ENCODE measurements at regions not wholly inside any gene's neighbourhood (a gene's known extent, or its start where the extent isn't known, plus 50 kb on each side); places are given as distances from the start of the nearest gene placed in this dataset.

- Histone ChIP-seq H3K4me1 (ENCODE audit: control insufficient read depth, insufficient read depth, low read length, poor library complexity, severe bottlenecking) (no peaks in the 10 kb centered on the region), H3K36me3 (ENCODE audit: control insufficient read depth, insufficient read depth, low read length) (no peaks in the 10 kb centered on the region), H3K9me3 (ENCODE audit: control insufficient read depth in 2 of 2, low read length in 2 of 2) (peaks cover 2 to 4% of the 10 kb centered on the region in 2 experiments), H3K27me3 (ENCODE audit: control insufficient read depth, insufficient read depth, low read length) (no peaks in the 10 kb centered on the region), H3K4me3 (ENCODE audit: low read depth, low read length) (no peak overlapping the region), H3K27ac (ENCODE audit: insufficient read depth, low read length, poor library complexity, severe bottlenecking) (no peak overlapping the region)
- Mint-ChIP-seq H3K4me3 (no peak overlapping the region), H3K27ac (no peak overlapping the region), H3K36me3 (no peaks in the 10 kb centered on the region), H3K4me1 (no peaks in the 10 kb centered on the region), H3K9me3 (peaks cover 0 to 12% (median 5%) of the 10 kb centered on the region in 7 donors), H3K27me3 (no peaks in the 10 kb centered on the region)
- ATAC-seq (ENCODE audit: low read depth in 2 of 2), result no peak
- DNase-seq, result no peak
Observed at GRCh38 chr4:59054086-59054485, 1943.9 kb upstream of the IGFBP7 start.

DNA sequence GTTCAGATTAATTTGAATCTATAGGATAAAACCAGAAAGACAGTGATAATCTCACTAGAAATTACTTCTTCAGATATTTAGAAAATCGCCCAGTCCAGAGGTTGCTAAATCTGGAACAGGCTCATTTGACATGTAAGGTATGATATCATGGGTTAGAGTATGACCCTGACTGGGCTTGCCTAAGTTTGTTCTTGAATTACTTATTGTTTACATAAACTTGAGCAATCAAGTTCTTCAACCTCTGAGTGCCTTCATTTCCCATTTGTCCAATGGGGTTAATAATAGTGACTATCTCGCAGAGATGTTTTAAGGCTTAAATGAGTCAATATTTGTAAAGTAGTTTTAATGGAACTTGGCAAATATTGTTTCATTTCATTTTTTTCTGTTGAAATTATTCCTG is 1947.6 kb upstream of the IGFBP7 start:
- H3K36me3 Mint-ChIP-seq, result no peaks in the 10 kb centered on the region
- H3K4me3 Mint-ChIP-seq, result no peak overlapping the region
- H3K9me3 ChIP-seq (ENCODE audit: control insufficient read depth in 2 of 2, low read length in 2 of 2), result peaks cover 0 to 2% of the 10 kb centered on the region in 2 experiments
- H3K27ac Mint-ChIP-seq, result no peak overlapping the region
- H3K9me3 Mint-ChIP-seq, result peaks cover 0 to 9% (median 4%) of the 10 kb centered on the region in 7 donors
- H3K27me3 ChIP-seq (ENCODE audit: control insufficient read depth, insufficient read depth, low read length), result no peaks in the 10 kb centered on the region
- no peak overlapping the region for H3K27ac ChIP-seq (ENCODE audit: insufficient read depth, low read length, poor library complexity, severe bottlenecking)
- DNase-seq, result no peak
- no peaks in the 10 kb centered on the region for H3K36me3 ChIP-seq (ENCODE audit: control insufficient read depth, insufficient read depth, low read length)
- no peak for ATAC-seq (ENCODE audit: low read depth in 2 of 2)
- no peaks in the 10 kb centered on the region for H3K4me1 Mint-ChIP-seq
- no peaks in the 10 kb centered on the region for H3K27me3 Mint-ChIP-seq
- H3K4me1 ChIP-seq (ENCODE audit: control insufficient read depth, insufficient read depth, low read length, poor library complexity, severe bottlenecking), result no peaks in the 10 kb centered on the region
- H3K4me3 ChIP-seq (ENCODE audit: low read depth, low read length), result no peak overlapping the region

- Histone ChIP-seq H3K27me3 (ENCODE audit: control insufficient read depth, insufficient read depth, low read length) (no peaks in the 10 kb centered on the region), H3K27ac (ENCODE audit: insufficient read depth, low read length, poor library complexity, severe bottlenecking) (no peak overlapping the region), H3K9me3 (ENCODE audit: control insufficient read depth in 2 of 2, low read length in 2 of 2) (peaks cover 0 to 2% of the 10 kb centered on the region in 2 experiments), H3K4me3 (ENCODE audit: low read depth, low read length) (no peak overlapping the region), H3K36me3 (ENCODE audit: control insufficient read depth, insufficient read depth, low read length) (no peaks in the 10 kb centered on the region), H3K4me1 (ENCODE audit: control insufficient read depth, insufficient read depth, low read length, poor library complexity, severe bottlenecking) (no peaks in the 10 kb centered on the region)
- Mint-ChIP-seq H3K4me3 (no peak overlapping the region), H3K4me1 (no peaks in the 10 kb centered on the region), H3K36me3 (no peaks in the 10 kb centered on the region), H3K27ac (no peak overlapping the region), H3K27me3 (no peaks in the 10 kb centered on the region), H3K9me3 (peaks cover 0 to 11% (median 5%) of the 10 kb centered on the region in 7 donors)
- DNase-seq, result no peak
- ATAC-seq (ENCODE audit: low read depth in 2 of 2), result no peak
Observed at GRCh38 chr4:59058543-59058942, 1948.4 kb upstream of the IGFBP7 start.

GRCh38 chr4:59060002-59060846 is 1950.0 kb upstream of the IGFBP7 start:
- no peaks in the 10 kb centered on the region for H3K4me1 Mint-ChIP-seq
- no peak overlapping the region for H3K4me3 Mint-ChIP-seq
- Histone ChIP-seq H3K27ac (ENCODE audit: insufficient read depth, low read length, poor library complexity, severe bottlenecking) (no peak overlapping the region), H3K9me3 (ENCODE audit: control insufficient read depth in 2 of 2, low read length in 2 of 2) (peaks cover 0 to 2% of the 10 kb centered on the region in 2 experiments), H3K27me3 (ENCODE audit: control insufficient read depth, insufficient read depth, low read length) (no peaks in the 10 kb centered on the region), H3K4me1 (ENCODE audit: control insufficient read depth, insufficient read depth, low read length, poor library complexity, severe bottlenecking) (no peaks in the 10 kb centered on the region), H3K4me3 (ENCODE audit: low read depth, low read length) (no peak overlapping the region), H3K36me3 (ENCODE audit: control insufficient read depth, insufficient read depth, low read length) (no peaks in the 10 kb centered on the region)
- peaks cover 0 to 17% (median 8%) of the 10 kb centered on the region in 7 donors for H3K9me3 Mint-ChIP-seq
- DNase-seq (no peak), ATAC-seq (ENCODE audit: low read depth in 2 of 2) (no peak)
- H3K36me3 Mint-ChIP-seq, result no peaks in the 10 kb centered on the region
- no peak overlapping the region for H3K27ac Mint-ChIP-seq
- no peaks in the 10 kb centered on the region for H3K27me3 Mint-ChIP-seq

DNA sequence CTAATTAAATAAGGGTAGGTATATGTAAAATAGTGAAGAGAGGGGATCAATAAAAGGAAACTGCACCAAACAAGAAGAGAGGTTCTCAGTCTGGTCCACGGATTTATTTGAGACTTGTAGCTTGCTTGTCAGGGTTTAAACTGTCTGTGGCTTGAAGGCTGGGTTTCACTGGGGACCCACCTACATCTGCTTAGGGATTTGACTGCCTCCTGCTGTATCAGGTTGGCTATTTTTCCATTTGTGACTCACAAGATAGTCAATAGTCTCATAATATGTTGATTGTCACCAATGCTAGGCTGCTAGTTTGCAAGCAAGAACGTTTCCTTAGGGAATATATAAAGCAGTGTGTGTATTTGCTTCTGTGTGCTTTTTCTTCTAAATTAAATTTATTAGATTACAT is 1950.7 kb upstream of the IGFBP7 start:
- no peaks in the 10 kb centered on the region for H3K4me1 Mint-ChIP-seq

GRCh38 chr4:59063015-59063720 is 1953.0 kb upstream of the IGFBP7 start:
- Mint-ChIP-seq H3K36me3 (no peaks in the 10 kb centered on the region), H3K9me3 (peaks cover 0 to 21% (median 9%) of the 10 kb centered on the region in 7 donors), H3K4me3 (no peak overlapping the region), H3K27me3 (no peaks in the 10 kb centered on the region), H3K4me1 (no peaks in the 10 kb centered on the region), H3K27ac (no peak overlapping the region)
- DNase-seq, result no peak
- Histone ChIP-seq H3K9me3 (ENCODE audit: control insufficient read depth in 2 of 2, low read length in 2 of 2) (peaks cover 2 to 6% of the 10 kb centered on the region in 2 experiments), H3K36me3 (ENCODE audit: control insufficient read depth, insufficient read depth, low read length) (no peaks in the 10 kb centered on the region), H3K4me3 (ENCODE audit: low read depth, low read length) (no peak overlapping the region), H3K27ac (ENCODE audit: insufficient read depth, low read length, poor library complexity, severe bottlenecking) (no peak overlapping the region), H3K27me3 (ENCODE audit: control insufficient read depth, insufficient read depth, low read length) (no peaks in the 10 kb centered on the region), H3K4me1 (ENCODE audit: control insufficient read depth, insufficient read depth, low read length, poor library complexity, severe bottlenecking) (no peaks in the 10 kb centered on the region)
- no peak for ATAC-seq (ENCODE audit: low read depth in 2 of 2)

More for the DNA sequence above, 1950.7 kb upstream of the IGFBP7 start:
- peaks cover 0 to 17% (median 8%) of the 10 kb centered on the region in 7 donors for H3K9me3 Mint-ChIP-seq
- Histone ChIP-seq H3K4me3 (ENCODE audit: low read depth, low read length) (no peak overlapping the region), H3K9me3 (ENCODE audit: control insufficient read depth in 2 of 2, low read length in 2 of 2) (peaks cover 2% of the 10 kb centered on the region in 2 experiments), H3K36me3 (ENCODE audit: control insufficient read depth, insufficient read depth, low read length) (no peaks in the 10 kb centered on the region), H3K27ac (ENCODE audit: insufficient read depth, low read length, poor library complexity, severe bottlenecking) (no peak overlapping the region), H3K4me1 (ENCODE audit: control insufficient read depth, insufficient read depth, low read length, poor library complexity, severe bottlenecking) (no peaks in the 10 kb centered on the region), H3K27me3 (ENCODE audit: control insufficient read depth, insufficient read depth, low read length) (no peaks in the 10 kb centered on the region)
- ATAC-seq (ENCODE audit: low read depth in 2 of 2) (no peak), DNase-seq (no peak)
- no peak overlapping the region for H3K4me3 Mint-ChIP-seq
- no peaks in the 10 kb centered on the region for H3K36me3 Mint-ChIP-seq
- H3K27me3 Mint-ChIP-seq, result no peaks in the 10 kb centered on the region
- H3K27ac Mint-ChIP-seq, result no peak overlapping the region

- peaks cover 0 to 6% of the 10 kb centered on the region in 2 experiments for H3K9me3 ChIP-seq (ENCODE audit: control insufficient read depth in 2 of 2, low read length in 2 of 2)
- ATAC-seq (ENCODE audit: low read depth in 2 of 2) (no peak), DNase-seq (no peak)
- Mint-ChIP-seq H3K36me3 (no peaks in the 10 kb centered on the region), H3K27ac (no peak overlapping the region), H3K4me3 (no peak overlapping the region), H3K9me3 (peaks cover 0 to 22% (median 6%) of the 10 kb centered on the region in 7 donors), H3K4me1 (no peaks in the 10 kb centered on the region), H3K27me3 (no peaks in the 10 kb centered on the region)
- H3K4me1 ChIP-seq (ENCODE audit: control insufficient read depth, insufficient read depth, low read length, poor library complexity, severe bottlenecking), result no peaks in the 10 kb centered on the region
- no peak overlapping the region for H3K4me3 ChIP-seq (ENCODE audit: low read depth, low read length)
- H3K27ac ChIP-seq (ENCODE audit: insufficient read depth, low read length, poor library complexity, severe bottlenecking), result no peak overlapping the region
- no peaks in the 10 kb centered on the region for H3K27me3 ChIP-seq (ENCODE audit: control insufficient read depth, insufficient read depth, low read length)
- H3K36me3 ChIP-seq (ENCODE audit: control insufficient read depth, insufficient read depth, low read length), result no peaks in the 10 kb centered on the region
Observed at GRCh38 chr4:59068722-59069418, 1958.7 kb upstream of the IGFBP7 start.
